GM12878 (cell line): ENCODE measurements at regions not wholly inside any gene's neighbourhood (a gene's known extent, or its start where the extent isn't known, plus 50 kb on each side); places are given as distances from the start of the nearest gene placed in this dataset.
"Not testable (repeated sequence)": the region's sequence is repeated elsewhere in the genome, so short reads cannot be mapped to it uniquely, and the experiment has no call there.

Source experiments
- EZH2 ChIP-seq: IDR thresholded peaks from 2 replicates; pipeline ENCODE4 v1.6.1; 2012; ENCODE audit warnings: low read depth, mild to moderate bottlenecking, control low read depth, inconsistent platforms, low read length, borderline replicate concordance; ENCODE audit not compliant: control insufficient read depth
- POLR2A ChIP-seq: IDR thresholded peaks from 2 replicates; pipeline ENCODE4 v1.6.1; 2011; ENCODE audit warnings: low read depth, mild to moderate bottlenecking, low read length
- RB1 ChIP-seq: fragments of 450-650 bp; formaldehyde crosslinking; IDR thresholded peaks from 2 replicates; pipeline ENCODE4 v1.6.1; 2017; ENCODE audit warnings: mild to moderate bottlenecking, borderline replicate concordance
- TF ChIP-seq, protein P1 (sequence below): fragments of 450-650 bp; IDR thresholded peaks from 2 replicates; pipeline ENCODE4 v1.6.1; 2014; ENCODE audit warnings: mild to moderate bottlenecking

DNA sequence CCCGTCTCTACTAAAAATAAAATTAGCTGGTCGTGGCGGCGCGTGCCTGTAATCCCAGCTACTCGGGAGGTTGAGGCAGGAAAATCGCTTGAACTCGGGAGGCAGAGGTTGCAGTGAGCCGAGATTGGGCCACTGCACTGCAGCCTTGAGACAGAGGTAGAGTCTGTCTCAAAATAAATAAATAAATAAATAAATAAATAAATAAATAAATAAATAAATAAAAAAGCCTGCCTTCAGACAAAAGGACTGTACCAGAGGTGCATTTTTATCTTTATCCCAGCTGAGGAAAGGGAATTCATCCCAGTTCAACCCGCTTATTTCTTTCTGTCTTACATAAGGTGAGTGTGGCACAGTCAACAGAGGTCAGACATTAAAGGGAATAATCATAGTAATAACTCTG is 141.6 kb upstream of the ZNF804A start:
- TF ChIP-seq EZH2, RB1, POLR2A: not testable (repeated sequence)
- TF ChIP-seq, protein P1, sequence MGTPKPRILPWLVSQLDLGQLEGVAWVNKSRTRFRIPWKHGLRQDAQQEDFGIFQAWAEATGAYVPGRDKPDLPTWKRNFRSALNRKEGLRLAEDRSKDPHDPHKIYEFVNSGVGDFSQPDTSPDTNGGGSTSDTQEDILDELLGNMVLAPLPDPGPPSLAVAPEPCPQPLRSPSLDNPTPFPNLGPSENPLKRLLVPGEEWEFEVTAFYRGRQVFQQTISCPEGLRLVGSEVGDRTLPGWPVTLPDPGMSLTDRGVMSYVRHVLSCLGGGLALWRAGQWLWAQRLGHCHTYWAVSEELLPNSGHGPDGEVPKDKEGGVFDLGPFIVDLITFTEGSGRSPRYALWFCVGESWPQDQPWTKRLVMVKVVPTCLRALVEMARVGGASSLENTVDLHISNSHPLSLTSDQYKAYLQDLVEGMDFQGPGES = not testable (repeated sequence)
